Glutamatergic neuron (in vitro differentiated cells): ENCODE measurements at regions not wholly inside any gene's neighbourhood (a gene's known extent, or its start where the extent isn't known, plus 50 kb on each side); places are given as distances from the start of the nearest gene placed in this dataset.

Experiments used
- DNase-seq: peaks from one replicate; pipeline ENCODE4 v3.0.0; 2022
- H3K27ac Mint-ChIP-seq: one replicate; pipeline ENCODE4 v1.8.0; 2020; ENCODE audit warnings: mild to moderate bottlenecking, mixed read lengths, inconsistent platforms; ENCODE audit not compliant: unreplicated experiment
- H3K27me3 Mint-ChIP-seq: one replicate; pipeline ENCODE4 v1.8.0; 2020; ENCODE audit warnings: mild to moderate bottlenecking, moderate library complexity, mixed read lengths, inconsistent platforms; ENCODE audit not compliant: unreplicated experiment
- H3K36me3 Mint-ChIP-seq: one replicate; pipeline ENCODE4 v1.8.0; 2020; ENCODE audit warnings: mild to moderate bottlenecking, mixed read lengths, inconsistent platforms; ENCODE audit not compliant: unreplicated experiment
- H3K4me1 Mint-ChIP-seq: one replicate; pipeline ENCODE4 v1.8.0; 2020; ENCODE audit warnings: mild to moderate bottlenecking, low read depth, mixed read lengths, inconsistent platforms; ENCODE audit not compliant: unreplicated experiment
- H3K4me3 Mint-ChIP-seq: one replicate; pipeline ENCODE4 v1.8.0; 2020; ENCODE audit warnings: mild to moderate bottlenecking, mixed read lengths, inconsistent platforms; ENCODE audit not compliant: unreplicated experiment
- H3K9me3 Mint-ChIP-seq: one replicate; pipeline ENCODE4 v1.8.0; 2020; ENCODE audit warnings: mild to moderate bottlenecking, moderate library complexity, mixed read lengths, inconsistent platforms; ENCODE audit not compliant: unreplicated experiment
- TF ChIP-seq, protein P1 (sequence below): fragments of 200-600 bp; sonication (generic); IDR thresholded peaks from one replicate; pipeline ENCODE4 v1.5.0; 2021; ENCODE audit not compliant: partially characterized antibody, unreplicated experiment

DNA sequence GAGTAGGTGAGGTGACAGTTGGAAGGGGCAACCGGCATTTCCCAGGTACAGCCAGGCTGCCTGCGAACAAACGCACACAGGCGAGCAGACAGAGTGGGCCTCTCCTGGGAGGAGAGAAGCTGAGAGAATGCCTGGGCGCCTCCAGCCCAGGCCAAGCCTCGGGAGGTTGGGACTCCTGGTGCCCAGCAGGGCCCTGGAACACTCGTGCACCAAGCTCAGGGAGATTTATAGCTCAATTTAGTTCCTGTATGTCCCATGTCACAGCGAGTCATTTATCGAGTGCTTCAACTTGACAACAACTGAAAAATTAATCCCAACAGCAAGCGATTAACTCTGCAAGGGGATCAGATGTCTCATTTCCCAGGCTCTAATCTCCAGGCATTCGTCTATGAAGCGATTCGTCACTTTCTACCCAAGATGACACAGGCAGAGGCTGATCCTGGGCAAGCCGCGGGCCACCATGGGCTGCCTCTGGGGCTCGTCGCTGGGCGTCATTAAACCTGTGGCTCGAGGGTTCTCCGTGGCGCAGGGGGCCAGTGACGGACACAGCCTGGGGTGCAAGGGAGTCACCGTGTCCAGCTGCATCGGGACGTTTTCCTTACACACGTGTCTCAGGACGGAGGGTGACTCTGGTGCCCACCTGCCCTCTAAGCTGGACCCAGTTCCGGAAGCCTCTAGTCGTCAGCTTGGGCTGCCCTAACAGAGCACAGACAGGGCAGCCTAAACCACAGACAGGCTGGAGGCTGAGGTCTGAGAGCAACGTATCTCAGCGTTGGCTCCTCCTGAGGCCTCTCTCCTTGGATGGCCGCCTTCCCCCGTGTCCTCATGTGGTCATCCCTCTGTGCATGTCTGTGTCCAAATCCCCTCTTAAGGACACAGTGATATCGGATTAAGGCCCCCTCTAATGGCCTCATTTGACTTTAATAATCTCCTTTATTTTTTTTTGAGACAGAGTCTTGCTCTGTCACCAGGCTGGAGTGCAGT, 154.1 kb downstream of the CTTN start:
- H3K4me3 Mint-ChIP-seq = no peak overlapping the region

DNA sequence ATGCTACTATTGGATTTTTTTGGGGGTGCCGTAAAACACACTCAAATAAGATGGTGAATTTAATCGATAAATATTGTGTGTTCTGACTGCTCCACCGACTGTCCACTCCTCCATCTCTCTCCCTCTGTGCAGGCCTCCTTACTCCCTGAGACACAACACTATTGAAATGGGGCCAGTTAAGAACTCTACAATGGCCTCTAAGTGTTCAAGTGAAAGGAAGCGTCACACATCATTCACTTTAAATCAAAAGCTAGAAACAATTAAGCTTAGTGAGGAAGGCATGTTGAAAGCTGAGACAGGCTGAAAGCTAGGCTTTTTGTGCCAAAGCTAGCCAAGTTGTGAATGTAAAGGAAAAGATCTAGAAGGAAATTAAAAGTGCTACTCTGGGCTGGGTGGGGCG, 156.7 kb downstream of the CTTN start:
- no peak for DNase-seq
- H3K27me3 Mint-ChIP-seq = peaks cover 7% of the 10 kb centered on the region
- peaks cover 15% of the 10 kb centered on the region for H3K4me1 Mint-ChIP-seq
- H3K9me3 Mint-ChIP-seq = peaks cover 7% of the 10 kb centered on the region
- no peaks in the 10 kb centered on the region for H3K36me3 Mint-ChIP-seq
- H3K27ac Mint-ChIP-seq = no peak overlapping the region
- H3K4me3 Mint-ChIP-seq = no peak overlapping the region
- TF ChIP-seq, protein P1, sequence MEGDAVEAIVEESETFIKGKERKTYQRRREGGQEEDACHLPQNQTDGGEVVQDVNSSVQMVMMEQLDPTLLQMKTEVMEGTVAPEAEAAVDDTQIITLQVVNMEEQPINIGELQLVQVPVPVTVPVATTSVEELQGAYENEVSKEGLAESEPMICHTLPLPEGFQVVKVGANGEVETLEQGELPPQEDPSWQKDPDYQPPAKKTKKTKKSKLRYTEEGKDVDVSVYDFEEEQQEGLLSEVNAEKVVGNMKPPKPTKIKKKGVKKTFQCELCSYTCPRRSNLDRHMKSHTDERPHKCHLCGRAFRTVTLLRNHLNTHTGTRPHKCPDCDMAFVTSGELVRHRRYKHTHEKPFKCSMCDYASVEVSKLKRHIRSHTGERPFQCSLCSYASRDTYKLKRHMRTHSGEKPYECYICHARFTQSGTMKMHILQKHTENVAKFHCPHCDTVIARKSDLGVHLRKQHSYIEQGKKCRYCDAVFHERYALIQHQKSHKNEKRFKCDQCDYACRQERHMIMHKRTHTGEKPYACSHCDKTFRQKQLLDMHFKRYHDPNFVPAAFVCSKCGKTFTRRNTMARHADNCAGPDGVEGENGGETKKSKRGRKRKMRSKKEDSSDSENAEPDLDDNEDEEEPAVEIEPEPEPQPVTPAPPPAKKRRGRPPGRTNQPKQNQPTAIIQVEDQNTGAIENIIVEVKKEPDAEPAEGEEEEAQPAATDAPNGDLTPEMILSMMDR = no peak

More for the DNA sequence above, 154.1 kb downstream of the CTTN start:
- no peak for DNase-seq
- TF ChIP-seq, protein P1 = no peak
- Mint-ChIP-seq H3K4me1 (peaks cover 17% of the 10 kb centered on the region), H3K9me3 (peaks cover 4% of the 10 kb centered on the region), H3K27ac (no peak overlapping the region), H3K27me3 (peaks cover 6% of the 10 kb centered on the region), H3K36me3 (no peaks in the 10 kb centered on the region)

DNA sequence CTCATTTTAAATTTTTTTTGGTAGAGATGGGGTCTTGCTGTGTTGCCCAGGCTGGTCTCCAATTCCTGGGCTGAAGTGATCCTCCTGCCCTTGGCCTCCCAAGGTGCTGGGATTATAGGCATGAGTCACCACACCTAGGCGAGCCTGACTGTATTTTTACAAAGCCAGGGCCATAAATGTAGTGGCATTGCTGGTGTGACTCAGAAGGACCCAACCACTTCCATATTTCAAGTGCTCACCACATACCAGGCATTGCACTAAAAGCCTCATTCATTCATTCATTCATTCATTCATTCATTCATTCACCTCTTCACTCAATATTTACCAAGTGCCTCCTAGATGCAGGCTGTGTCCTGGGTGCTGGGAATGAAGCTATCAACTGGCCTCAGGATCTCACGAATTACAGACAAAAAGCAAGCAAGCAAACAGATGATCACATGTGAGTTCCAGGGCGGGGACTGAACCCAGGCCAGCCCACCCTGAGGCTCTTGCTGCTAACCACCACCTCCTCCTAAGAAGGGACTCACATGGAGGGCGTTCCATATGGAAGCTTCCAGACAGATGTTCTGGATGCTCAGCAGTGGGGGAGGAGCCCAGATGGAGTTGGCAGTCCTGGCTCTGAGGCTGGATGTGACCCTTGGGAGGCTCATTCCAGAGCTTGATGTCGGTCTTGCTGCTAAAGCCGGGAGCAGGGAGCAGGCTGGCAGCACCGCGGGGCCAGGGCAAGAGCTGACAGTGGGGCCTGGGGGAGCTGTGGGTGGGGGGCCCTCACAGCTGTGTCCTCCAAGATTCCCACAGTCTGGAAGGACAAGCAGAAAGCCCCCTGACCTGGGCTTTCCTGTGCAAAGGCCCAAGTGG, 158.8 kb downstream of the CTTN start:
- peak overlapping the region; percentile 45 for H3K27ac Mint-ChIP-seq
- peaks cover 10% of the 10 kb centered on the region for H3K4me1 Mint-ChIP-seq
- peaks cover 4% of the 10 kb centered on the region for H3K27me3 Mint-ChIP-seq
- peak; percentile 65 for DNase-seq
- H3K4me3 Mint-ChIP-seq = no peak overlapping the region
- H3K36me3 Mint-ChIP-seq = peaks cover 4% of the 10 kb centered on the region
- peaks cover 4% of the 10 kb centered on the region for H3K9me3 Mint-ChIP-seq
- TF ChIP-seq, protein P1 = no peak

DNA sequence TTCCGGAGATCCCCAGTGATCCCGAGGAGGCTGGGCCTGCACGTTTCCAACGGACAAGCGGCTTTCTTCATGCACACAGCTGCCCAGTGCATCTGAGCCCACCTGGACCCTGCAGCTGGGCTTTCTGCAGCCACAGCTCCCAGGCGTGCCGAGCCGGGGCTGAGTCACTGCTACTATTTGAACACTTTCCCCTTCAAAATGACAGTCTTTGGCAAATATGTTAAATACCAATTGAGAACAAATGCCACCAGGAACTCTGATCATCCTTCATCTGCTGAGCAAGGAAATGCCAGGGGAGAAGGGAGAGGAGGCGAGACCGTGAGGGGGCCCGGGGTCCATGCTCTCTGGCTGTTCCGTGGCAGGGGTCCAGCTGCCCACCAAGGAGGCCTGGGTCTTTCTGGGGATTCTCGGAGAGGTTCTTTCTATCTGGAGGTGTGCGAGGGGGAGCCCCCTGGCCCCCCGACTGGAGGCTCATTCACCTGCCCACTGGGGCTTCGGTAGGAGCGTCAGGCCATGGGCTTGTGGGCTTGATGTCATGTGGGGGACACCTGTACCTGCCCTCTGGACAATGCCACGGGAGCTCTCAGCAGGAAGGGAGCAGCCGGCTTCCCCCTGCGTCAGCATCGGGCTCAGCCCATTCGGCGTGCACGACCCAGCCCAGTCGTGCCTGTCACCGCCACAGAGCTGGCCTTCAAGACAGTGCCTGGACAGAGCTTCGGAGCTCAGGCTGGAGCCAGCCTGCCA, 159.6 kb downstream of the CTTN start:
- Mint-ChIP-seq H3K27ac (peak overlapping the region; percentile 55), H3K36me3 (peaks cover 5% of the 10 kb centered on the region), H3K27me3 (peaks cover 4% of the 10 kb centered on the region), H3K9me3 (peaks cover 6% of the 10 kb centered on the region), H3K4me1 (peaks cover 9% of the 10 kb centered on the region), H3K4me3 (no peak overlapping the region)
- TF ChIP-seq, protein P1 = no peak
- peak; percentile 46 for DNase-seq
